ES-I3 (cell line): ENCODE measurements at regions not wholly inside any gene's neighbourhood (a gene's known extent, or its start where the extent isn't known, plus 50 kb on each side); places are given as distances from the start of the nearest gene placed in this dataset.

Experiments used
- H3K36me3 ChIP-seq: 2 replicates; pipeline ENCODE4 v1.6.1; 2013; ENCODE audit warnings: mild to moderate bottlenecking, low read length, control low read depth, moderate library complexity; ENCODE audit not compliant: insufficient read depth
- H3K4me1 ChIP-seq: 2 replicates; pipeline ENCODE4 v1.6.1; 2013; ENCODE audit warnings: mild to moderate bottlenecking, control low read depth, low read length; ENCODE audit not compliant: insufficient read depth
- H3K9ac ChIP-seq: 2 replicates; pipeline ENCODE4 v1.6.1; 2013; ENCODE audit warnings: low read depth, mild to moderate bottlenecking, low read length, moderate library complexity
- H3K9me3 ChIP-seq: 2 replicates; pipeline ENCODE4 v1.6.1; 2013; ENCODE audit warnings: mild to moderate bottlenecking, low read length, moderate library complexity; ENCODE audit not compliant: control insufficient read depth, insufficient read depth

- no peaks in the 10 kb centered on the region for H3K9me3 ChIP-seq
- H3K9ac ChIP-seq, result no peak overlapping the region
- no peaks in the 10 kb centered on the region for H3K36me3 ChIP-seq
- H3K4me1 ChIP-seq, result peaks cover 15% of the 10 kb centered on the region
Measured at GRCh38 chr6:132868057-132868456, 53.7 kb downstream of the RPS12 start.

GRCh38 chr6:132872923-132873322 is 58.6 kb downstream of the RPS12 start:
- H3K9me3 ChIP-seq, result peaks cover 13% of the 10 kb centered on the region; the same call in 1 of the 2 replicates
- no peaks in the 10 kb centered on the region for H3K36me3 ChIP-seq
- H3K9ac ChIP-seq, result no peak overlapping the region
- H3K4me1 ChIP-seq, result no peaks in the 10 kb centered on the region

- no peaks in the 10 kb centered on the region for H3K36me3 ChIP-seq
- no peak overlapping the region for H3K9ac ChIP-seq
- peaks cover 13% of the 10 kb centered on the region; the same call in 1 of the 2 replicates for H3K9me3 ChIP-seq
- H3K4me1 ChIP-seq, result no peaks in the 10 kb centered on the region
Measured at GRCh38 chr6:132877003-132877402, 62.6 kb downstream of the RPS12 start.

GRCh38 chr6:132887204-132887603 is 72.8 kb downstream of the RPS12 start:
- Histone ChIP-seq H3K36me3 (no peaks in the 10 kb centered on the region), H3K4me1 (no peaks in the 10 kb centered on the region)

GRCh38 chr6:132888701-132889100 is 74.3 kb downstream of the RPS12 start:
- H3K9me3 ChIP-seq, result no peaks in the 10 kb centered on the region
- H3K36me3 ChIP-seq, result no peaks in the 10 kb centered on the region
- no peak overlapping the region for H3K9ac ChIP-seq
- no peaks in the 10 kb centered on the region for H3K4me1 ChIP-seq

More at GRCh38 chr6:132887204-132887603, 72.8 kb downstream of the RPS12 start:
- H3K9ac ChIP-seq, result no peak overlapping the region
- H3K9me3 ChIP-seq, result no peaks in the 10 kb centered on the region

- Histone ChIP-seq H3K9me3 (no peaks in the 10 kb centered on the region), H3K4me1 (peaks cover 3% of the 10 kb centered on the region; the same call in 1 of the 2 replicates), H3K36me3 (no peaks in the 10 kb centered on the region), H3K9ac (no peak overlapping the region)
Measured at GRCh38 chr6:132892929-132893771, 78.8 kb downstream of the RPS12 start.

- Histone ChIP-seq H3K36me3 (no peaks in the 10 kb centered on the region), H3K9ac (no peak overlapping the region), H3K4me1 (peaks cover 3% of the 10 kb centered on the region; the same call in 1 of the 2 replicates), H3K9me3 (no peaks in the 10 kb centered on the region)
Measured at GRCh38 chr6:132893772-132894490, 79.6 kb downstream of the RPS12 start.

- no peaks in the 10 kb centered on the region for H3K36me3 ChIP-seq
- H3K4me1 ChIP-seq, result peaks cover 3% of the 10 kb centered on the region; the same call in 1 of the 2 replicates
- H3K9ac ChIP-seq, result no peak overlapping the region
- no peaks in the 10 kb centered on the region for H3K9me3 ChIP-seq
Measured at GRCh38 chr6:132898376-132898775, 84.0 kb downstream of the RPS12 start.

- Histone ChIP-seq H3K36me3 (no peaks in the 10 kb centered on the region), H3K9me3 (no peaks in the 10 kb centered on the region), H3K9ac (no peak overlapping the region), H3K4me1 (peaks cover 3% of the 10 kb centered on the region; the same call in 1 of the 2 replicates)
Measured at GRCh38 chr6:132900849-132901248, 86.5 kb downstream of the RPS12 start.

- no peaks in the 10 kb centered on the region for H3K36me3 ChIP-seq
- no peak overlapping the region for H3K9ac ChIP-seq
- H3K4me1 ChIP-seq, result no peaks in the 10 kb centered on the region
- no peaks in the 10 kb centered on the region for H3K9me3 ChIP-seq
Measured at GRCh38 chr6:132902901-132903300, 88.5 kb downstream of the RPS12 start.

GRCh38 chr6:132907231-132907630 is 92.9 kb downstream of the RPS12 start:
- no peak overlapping the region for H3K9ac ChIP-seq
- no peaks in the 10 kb centered on the region for H3K9me3 ChIP-seq
- H3K4me1 ChIP-seq, result no peaks in the 10 kb centered on the region
- no peaks in the 10 kb centered on the region for H3K36me3 ChIP-seq

- no peaks in the 10 kb centered on the region for H3K36me3 ChIP-seq
- H3K4me1 ChIP-seq, result no peaks in the 10 kb centered on the region
- no peak overlapping the region for H3K9ac ChIP-seq
- no peaks in the 10 kb centered on the region for H3K9me3 ChIP-seq
Measured at GRCh38 chr6:132907914-132908313, 93.5 kb downstream of the RPS12 start.

GRCh38 chr6:132909742-132910141 is 95.4 kb downstream of the RPS12 start:
- no peaks in the 10 kb centered on the region for H3K4me1 ChIP-seq
- H3K9me3 ChIP-seq, result no peaks in the 10 kb centered on the region
- H3K36me3 ChIP-seq, result no peaks in the 10 kb centered on the region
- no peak overlapping the region for H3K9ac ChIP-seq

GRCh38 chr6:132910759-132911158 is 96.4 kb downstream of the RPS12 start:
- Histone ChIP-seq H3K4me1 (no peaks in the 10 kb centered on the region), H3K36me3 (no peaks in the 10 kb centered on the region), H3K9ac (no peak overlapping the region), H3K9me3 (no peaks in the 10 kb centered on the region)
